Osteoblast (primary cell): ENCODE measurements at regions not wholly inside any gene's neighbourhood (a gene's known extent, or its start where the extent isn't known, plus 50 kb on each side); places are given as distances from the start of the nearest gene placed in this dataset.
"Not testable (repeated sequence)": the region's sequence is repeated elsewhere in the genome, so short reads cannot be mapped to it uniquely, and the experiment has no call there.

Experiments used
- DNase-seq: peaks from one replicate; pipeline ENCODE4 v3.0.0; 2011; ENCODE audit warnings: low spot score, mixed read lengths; ENCODE audit not compliant: insufficient read length; ENCODE audit errors: missing footprints
- H2AFZ ChIP-seq: 2 replicates; pipeline ENCODE4 v1.6.0; 2011; ENCODE audit warnings: mild to moderate bottlenecking, low read length
- H3K27ac ChIP-seq: 2 replicates; pipeline ENCODE4 v1.5.1; 2011; ENCODE audit warnings: mild to moderate bottlenecking, low read depth, low read length, moderate library complexity
- H3K27me3 ChIP-seq: 2 replicates; pipeline ENCODE4 v1.6.0; 2012; ENCODE audit warnings: mild to moderate bottlenecking, control low read depth, inconsistent platforms, low read length, moderate library complexity; ENCODE audit not compliant: insufficient read depth
- H3K36me3 ChIP-seq: 2 replicates; pipeline ENCODE4 v1.5.1; 2011; ENCODE audit warnings: mild to moderate bottlenecking, low read length, control low read depth, moderate library complexity; ENCODE audit not compliant: insufficient read depth
- H3K4me1 ChIP-seq: 2 replicates; pipeline ENCODE4 v1.5.1; 2011; ENCODE audit warnings: mild to moderate bottlenecking, low read length, control low read depth, moderate library complexity; ENCODE audit not compliant: insufficient read depth
- H3K4me2 ChIP-seq: 2 replicates; pipeline ENCODE4 v1.6.0; 2011; ENCODE audit warnings: mild to moderate bottlenecking, low read length; ENCODE audit not compliant: insufficient read depth
- H3K4me3 ChIP-seq: fragments of 200-600 bp; sonication (generic); 3 replicates; pipeline ENCODE4 v1.5.1; 2012; ENCODE audit warnings: mild to moderate bottlenecking, low read length, inconsistent platforms; ENCODE audit not compliant: insufficient read depth
- H3K79me2 ChIP-seq: 2 replicates; pipeline ENCODE4 v1.6.0; 2012; ENCODE audit warnings: mild to moderate bottlenecking, low read length, control low read depth, inconsistent platforms; ENCODE audit not compliant: insufficient read depth
- H3K9me3 ChIP-seq: 2 replicates; pipeline ENCODE4 v1.5.1; 2011; ENCODE audit warnings: low read depth, low read length, control low read depth
- H4K20me1 ChIP-seq: 2 replicates; pipeline ENCODE4 v1.6.0; 2012; ENCODE audit warnings: mild to moderate bottlenecking, low read length, control low read depth; ENCODE audit not compliant: insufficient read depth
- TF ChIP-seq, protein P1 (sequence below): IDR thresholded peaks from 2 replicates; pipeline ENCODE4 v1.5.1; 2011; ENCODE audit warnings: mild to moderate bottlenecking, low read depth, low read length, moderate library complexity; ENCODE audit errors: extremely low read depth

DNA sequence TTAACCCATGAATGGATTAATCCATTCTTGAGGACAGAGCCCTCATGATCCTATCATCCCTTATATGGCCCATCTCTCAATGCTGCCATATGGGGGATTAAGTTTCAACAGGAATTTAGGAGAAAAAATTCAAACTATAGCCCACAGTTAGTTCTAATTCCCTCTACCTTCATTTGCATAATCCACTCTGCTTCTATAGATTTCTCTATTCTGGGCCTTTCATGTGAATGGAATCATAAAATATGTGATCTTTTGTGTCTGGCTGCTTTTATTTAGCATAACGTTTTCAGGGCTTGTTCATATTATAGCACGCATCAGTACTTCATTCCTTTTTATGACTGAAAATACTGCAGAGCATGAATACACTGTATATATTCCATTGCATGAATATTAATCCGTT lies 55.4 kb downstream of the CTSL start:
- Histone ChIP-seq H2AFZ (no peak overlapping the region), H3K79me2 (no peaks in the 10 kb centered on the region), H4K20me1 (no peaks in the 10 kb centered on the region), H3K4me3 (no peak overlapping the region), H3K27me3 (no peaks in the 10 kb centered on the region), H3K4me2 (no peak overlapping the region), H3K36me3 (no peaks in the 10 kb centered on the region), H3K9me3 (no peaks in the 10 kb centered on the region), H3K27ac (no peak overlapping the region), H3K4me1 (no peaks in the 10 kb centered on the region)
- TF ChIP-seq, protein P1, sequence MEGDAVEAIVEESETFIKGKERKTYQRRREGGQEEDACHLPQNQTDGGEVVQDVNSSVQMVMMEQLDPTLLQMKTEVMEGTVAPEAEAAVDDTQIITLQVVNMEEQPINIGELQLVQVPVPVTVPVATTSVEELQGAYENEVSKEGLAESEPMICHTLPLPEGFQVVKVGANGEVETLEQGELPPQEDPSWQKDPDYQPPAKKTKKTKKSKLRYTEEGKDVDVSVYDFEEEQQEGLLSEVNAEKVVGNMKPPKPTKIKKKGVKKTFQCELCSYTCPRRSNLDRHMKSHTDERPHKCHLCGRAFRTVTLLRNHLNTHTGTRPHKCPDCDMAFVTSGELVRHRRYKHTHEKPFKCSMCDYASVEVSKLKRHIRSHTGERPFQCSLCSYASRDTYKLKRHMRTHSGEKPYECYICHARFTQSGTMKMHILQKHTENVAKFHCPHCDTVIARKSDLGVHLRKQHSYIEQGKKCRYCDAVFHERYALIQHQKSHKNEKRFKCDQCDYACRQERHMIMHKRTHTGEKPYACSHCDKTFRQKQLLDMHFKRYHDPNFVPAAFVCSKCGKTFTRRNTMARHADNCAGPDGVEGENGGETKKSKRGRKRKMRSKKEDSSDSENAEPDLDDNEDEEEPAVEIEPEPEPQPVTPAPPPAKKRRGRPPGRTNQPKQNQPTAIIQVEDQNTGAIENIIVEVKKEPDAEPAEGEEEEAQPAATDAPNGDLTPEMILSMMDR = no peak
- DNase-seq = no peak

DNA sequence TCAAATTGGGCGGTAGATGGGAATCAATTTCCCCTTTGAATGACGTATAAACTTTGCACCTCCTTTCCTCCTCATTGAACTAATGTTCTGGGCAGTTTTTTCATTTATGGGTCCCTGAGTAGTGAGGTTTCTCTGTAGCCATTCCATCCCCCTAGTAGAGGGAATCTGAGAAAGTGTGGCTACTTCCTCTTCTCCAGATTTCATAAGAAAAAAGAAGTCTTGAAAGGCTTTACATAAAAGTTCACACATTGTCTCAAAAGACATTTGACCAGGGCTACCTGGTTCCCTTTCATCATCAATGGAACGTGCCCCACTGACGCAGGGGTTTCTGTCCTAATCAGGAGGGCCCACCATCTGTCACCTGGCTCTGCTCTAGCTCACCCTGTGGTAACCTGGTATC lies 57.3 kb downstream of the CTSL start:
- TF ChIP-seq, protein P1 = no peak
- no peaks in the 10 kb centered on the region for H3K9me3 ChIP-seq
- DNase-seq = no peak

DNA sequence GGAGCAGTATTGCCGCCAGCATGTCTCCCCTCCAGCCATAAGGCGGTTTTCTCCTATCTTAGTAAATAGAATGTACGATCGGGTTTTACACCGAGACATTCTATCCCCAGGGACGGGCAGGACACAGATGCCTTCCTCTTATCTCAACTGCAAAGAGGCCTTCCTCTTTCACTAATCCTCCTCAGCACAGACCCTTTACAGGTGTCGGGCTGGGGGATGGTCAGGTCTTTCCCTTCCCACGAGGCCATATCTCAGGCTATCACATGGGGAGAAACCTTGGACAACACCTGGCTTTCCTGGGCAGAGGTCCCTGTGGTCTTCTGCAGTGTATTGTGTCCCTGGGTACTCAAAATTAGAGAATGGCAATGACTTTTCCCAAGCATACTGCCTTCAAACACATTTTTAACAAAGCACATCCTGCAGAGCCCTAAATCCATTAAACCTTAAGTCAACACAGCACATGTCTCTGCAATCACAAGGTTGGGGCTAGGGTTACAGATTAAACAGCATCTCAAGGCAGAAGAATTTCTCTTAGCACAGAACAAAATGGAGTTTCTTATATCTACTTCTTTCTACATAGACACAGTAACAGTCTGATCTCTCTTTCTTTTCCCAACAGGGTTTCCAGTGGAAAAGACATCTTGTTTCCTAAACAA lies 59.5 kb downstream of the CTSL start:
- not testable (repeated sequence) for H4K20me1 ChIP-seq, H3K27me3 ChIP-seq, H3K4me1 ChIP-seq, H3K4me2 ChIP-seq, H3K36me3 ChIP-seq, H3K27ac ChIP-seq, H3K4me3 ChIP-seq, H3K79me2 ChIP-seq, H2AFZ ChIP-seq, DNase-seq, H3K9me3 ChIP-seq

More for the DNA sequence above, 57.3 kb downstream of the CTSL start:
- Histone ChIP-seq H3K4me1 (no peaks in the 10 kb centered on the region), H3K27ac (no peak overlapping the region), H3K4me2 (no peak overlapping the region), H3K27me3 (no peaks in the 10 kb centered on the region), H4K20me1 (no peaks in the 10 kb centered on the region), H3K36me3 (no peaks in the 10 kb centered on the region), H3K79me2 (no peaks in the 10 kb centered on the region), H3K4me3 (no peak overlapping the region), H2AFZ (no peak overlapping the region)

DNA sequence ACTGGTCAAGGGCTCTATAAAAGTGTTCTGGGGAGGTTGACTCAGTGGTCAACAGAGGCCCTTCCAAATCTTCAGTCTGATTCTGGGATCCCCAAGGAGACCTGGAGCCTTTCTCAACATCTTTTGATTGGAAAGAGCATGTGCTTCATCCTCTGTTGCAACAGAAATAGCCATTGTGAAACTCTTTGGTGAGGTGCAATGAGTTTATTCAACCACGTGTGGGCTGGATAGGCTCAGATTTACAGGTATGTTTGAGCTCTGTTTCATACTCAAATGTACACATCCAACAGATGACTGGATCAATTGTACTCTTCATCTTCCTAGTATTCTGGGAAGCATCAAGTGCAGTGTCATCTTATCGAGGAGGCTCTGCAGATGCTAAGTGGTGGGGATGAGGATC lies 60.5 kb downstream of the CTSL start:
- Histone ChIP-seq H3K4me1 (peaks cover 3% of the 10 kb centered on the region), H3K4me3 (no peak overlapping the region), H3K27me3 (no peaks in the 10 kb centered on the region), H3K4me2 (no peak overlapping the region), H4K20me1 (no peaks in the 10 kb centered on the region), H3K36me3 (no peaks in the 10 kb centered on the region), H3K9me3 (no peaks in the 10 kb centered on the region), H3K27ac (no peak overlapping the region), H2AFZ (no peak overlapping the region), H3K79me2 (no peaks in the 10 kb centered on the region)
- no peak for DNase-seq
- TF ChIP-seq, protein P1 = no peak
